ENCODE measurements at regions not wholly inside any gene's neighbourhood (a gene's known extent, or its start where the extent isn't known, plus 50 kb on each side); places are given as distances from the start of the nearest gene placed in this dataset.

DNA sequence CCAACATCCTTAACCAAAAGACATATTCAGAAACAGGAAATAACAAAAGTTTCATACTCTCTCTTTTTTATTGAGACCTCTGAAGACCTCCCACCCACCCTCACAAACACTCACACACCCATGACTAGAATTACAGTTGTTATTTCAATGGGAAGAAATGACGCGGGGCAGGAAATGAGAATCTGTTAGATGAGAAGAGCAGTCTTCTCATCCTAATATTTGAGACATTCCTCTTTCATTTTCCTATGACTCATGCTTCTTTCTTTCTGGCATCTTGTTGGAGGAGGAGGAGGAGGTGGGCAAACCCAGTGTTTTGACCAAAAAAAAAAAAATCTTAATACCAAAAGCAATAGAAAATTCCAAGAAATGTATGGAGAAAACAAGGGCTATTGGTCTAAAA is 179.5 kb upstream of the TARS1 start:
- TF ChIP-seq POLR2A (IDR thresholded peaks at IDR 0.05), result no peak
- no peak for TF ChIP-seq CTCF (IDR thresholded peaks at IDR 0.05)
